Neural progenitor cell (in vitro differentiated cells): ENCODE measurements at regions not wholly inside any gene's neighbourhood (a gene's known extent, or its start where the extent isn't known, plus 50 kb on each side); places are given as distances from the start of the nearest gene placed in this dataset.

Experiments used
- EZH2 ChIP-seq: fragments of 200-600 bp; sonication (generic); IDR thresholded peaks from 2 replicates; pipeline ENCODE4 v1.6.1; 2017; ENCODE audit warnings: antibody characterized with exemption, mild to moderate bottlenecking, moderate library complexity
- EZH2phosphoT487 ChIP-seq: fragments of 200-600 bp; sonication (generic); IDR thresholded peaks from 2 replicates; pipeline ENCODE4 v1.6.1; 2017; ENCODE audit warnings: antibody characterized with exemption
- TF ChIP-seq, protein P1 (sequence below): fragments of 200-600 bp; sonication (generic); IDR thresholded peaks from 2 replicates; pipeline ENCODE4 v1.5.1; 2017; ENCODE audit warnings: antibody characterized with exemption, mild to moderate bottlenecking

GRCh38 chr12:114092981-114093380 lies 126.9 kb upstream of the RBM19 start:
- TF ChIP-seq, protein P1, sequence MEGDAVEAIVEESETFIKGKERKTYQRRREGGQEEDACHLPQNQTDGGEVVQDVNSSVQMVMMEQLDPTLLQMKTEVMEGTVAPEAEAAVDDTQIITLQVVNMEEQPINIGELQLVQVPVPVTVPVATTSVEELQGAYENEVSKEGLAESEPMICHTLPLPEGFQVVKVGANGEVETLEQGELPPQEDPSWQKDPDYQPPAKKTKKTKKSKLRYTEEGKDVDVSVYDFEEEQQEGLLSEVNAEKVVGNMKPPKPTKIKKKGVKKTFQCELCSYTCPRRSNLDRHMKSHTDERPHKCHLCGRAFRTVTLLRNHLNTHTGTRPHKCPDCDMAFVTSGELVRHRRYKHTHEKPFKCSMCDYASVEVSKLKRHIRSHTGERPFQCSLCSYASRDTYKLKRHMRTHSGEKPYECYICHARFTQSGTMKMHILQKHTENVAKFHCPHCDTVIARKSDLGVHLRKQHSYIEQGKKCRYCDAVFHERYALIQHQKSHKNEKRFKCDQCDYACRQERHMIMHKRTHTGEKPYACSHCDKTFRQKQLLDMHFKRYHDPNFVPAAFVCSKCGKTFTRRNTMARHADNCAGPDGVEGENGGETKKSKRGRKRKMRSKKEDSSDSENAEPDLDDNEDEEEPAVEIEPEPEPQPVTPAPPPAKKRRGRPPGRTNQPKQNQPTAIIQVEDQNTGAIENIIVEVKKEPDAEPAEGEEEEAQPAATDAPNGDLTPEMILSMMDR = no peak
- TF ChIP-seq EZH2 = no peak
- TF ChIP-seq EZH2phosphoT487 = no peak
